ENCODE measurements at regions not wholly inside any gene's neighbourhood (a gene's known extent, or its start where the extent isn't known, plus 50 kb on each side); places are given as distances from the start of the nearest gene placed in this dataset.

- Mint-ChIP-seq H3K27me3 (ENCODE audit: insufficient read depth, unreplicated experiment) (peaks cover 55% of the 10 kb centered on the region), H3K4me1 (ENCODE audit: insufficient read depth, unreplicated experiment) (no peaks in the 10 kb centered on the region), H3K9me3 (ENCODE audit: unreplicated experiment) (peaks cover 6% of the 10 kb centered on the region), H3K27ac (ENCODE audit: low read depth, unreplicated experiment) (no peak overlapping the region), H3K36me3 (ENCODE audit: insufficient read depth, unreplicated experiment) (no peaks in the 10 kb centered on the region), H3K4me3 (ENCODE audit: unreplicated experiment) (no peak overlapping the region)
- POLR2A ChIA-PET: no interaction called here
- DNase-seq (ENCODE audit: unreplicated experiment): no peak
- TF ChIP-seq, protein P1, sequence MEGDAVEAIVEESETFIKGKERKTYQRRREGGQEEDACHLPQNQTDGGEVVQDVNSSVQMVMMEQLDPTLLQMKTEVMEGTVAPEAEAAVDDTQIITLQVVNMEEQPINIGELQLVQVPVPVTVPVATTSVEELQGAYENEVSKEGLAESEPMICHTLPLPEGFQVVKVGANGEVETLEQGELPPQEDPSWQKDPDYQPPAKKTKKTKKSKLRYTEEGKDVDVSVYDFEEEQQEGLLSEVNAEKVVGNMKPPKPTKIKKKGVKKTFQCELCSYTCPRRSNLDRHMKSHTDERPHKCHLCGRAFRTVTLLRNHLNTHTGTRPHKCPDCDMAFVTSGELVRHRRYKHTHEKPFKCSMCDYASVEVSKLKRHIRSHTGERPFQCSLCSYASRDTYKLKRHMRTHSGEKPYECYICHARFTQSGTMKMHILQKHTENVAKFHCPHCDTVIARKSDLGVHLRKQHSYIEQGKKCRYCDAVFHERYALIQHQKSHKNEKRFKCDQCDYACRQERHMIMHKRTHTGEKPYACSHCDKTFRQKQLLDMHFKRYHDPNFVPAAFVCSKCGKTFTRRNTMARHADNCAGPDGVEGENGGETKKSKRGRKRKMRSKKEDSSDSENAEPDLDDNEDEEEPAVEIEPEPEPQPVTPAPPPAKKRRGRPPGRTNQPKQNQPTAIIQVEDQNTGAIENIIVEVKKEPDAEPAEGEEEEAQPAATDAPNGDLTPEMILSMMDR (IDR thresholded peaks at IDR 0.05; ENCODE audit: unreplicated experiment): no peak
- CTCF ChIA-PET: no interaction called here
- intact Hi-C loops (cut with micrococcal nuclease): no loop called here
- BruUV-seq (replicated peaks): no TSS peak
Observed at GRCh38 chr15:29430124-29430523, 160.5 kb upstream of the NSMCE3 start.

GRCh38 chr15:29429584-29429983 is 160.0 kb upstream of the NSMCE3 start:
- no peak for DNase-seq (ENCODE audit: unreplicated experiment)
- Mint-ChIP-seq H3K27me3 (ENCODE audit: insufficient read depth, unreplicated experiment) (peaks cover 50% of the 10 kb centered on the region), H3K9me3 (ENCODE audit: unreplicated experiment) (peaks cover 8% of the 10 kb centered on the region), H3K4me3 (ENCODE audit: unreplicated experiment) (no peak overlapping the region), H3K4me1 (ENCODE audit: insufficient read depth, unreplicated experiment) (no peaks in the 10 kb centered on the region), H3K36me3 (ENCODE audit: insufficient read depth, unreplicated experiment) (no peaks in the 10 kb centered on the region), H3K27ac (ENCODE audit: low read depth, unreplicated experiment) (no peak overlapping the region)
- intact Hi-C loops (cut with micrococcal nuclease): no loop called here
- no TSS peak for BruUV-seq (replicated peaks)
- ChIA-PET CTCF (interaction anchor here (0.6 kb wide), 1 partner anchor 17 kb away, joined by 3 read pairs; no protein-coding TSS in a partner anchor), POLR2A (interaction anchor here (0.6 kb wide), 1 partner anchor 9 kb away, joined by 4 read pairs; no protein-coding TSS in a partner anchor)
- TF ChIP-seq, protein P1 (IDR thresholded peaks at IDR 0.05; ENCODE audit: unreplicated experiment): no peak

- H3K36me3 Mint-ChIP-seq (ENCODE audit: insufficient read depth, unreplicated experiment): no peaks in the 10 kb centered on the region
- no peaks in the 10 kb centered on the region for H3K4me1 Mint-ChIP-seq (ENCODE audit: insufficient read depth, unreplicated experiment)
- TF ChIP-seq, protein P1 (IDR thresholded peaks at IDR 0.05; ENCODE audit: unreplicated experiment): no peak
- no TSS peak for BruUV-seq (replicated peaks)
- peaks cover 13% of the 10 kb centered on the region for H3K9me3 Mint-ChIP-seq (ENCODE audit: unreplicated experiment)
- CTCF ChIA-PET: interaction anchor here (0.6 kb wide), 1 partner anchor 17 kb away, joined by 3 read pairs; no protein-coding TSS in a partner anchor
- no peak for DNase-seq (ENCODE audit: unreplicated experiment)
- H3K27me3 Mint-ChIP-seq (ENCODE audit: insufficient read depth, unreplicated experiment): peaks cover 45% of the 10 kb centered on the region
- no peak overlapping the region for H3K27ac Mint-ChIP-seq (ENCODE audit: low read depth, unreplicated experiment)
- no peak overlapping the region for H3K4me3 Mint-ChIP-seq (ENCODE audit: unreplicated experiment)
- POLR2A ChIA-PET: interaction anchor here (0.6 kb wide), 1 partner anchor 9 kb away, joined by 4 read pairs; no protein-coding TSS in a partner anchor
- intact Hi-C loops (cut with micrococcal nuclease): no loop called here
Observed at GRCh38 chr15:29428925-29429573, 159.4 kb upstream of the NSMCE3 start.

DNA sequence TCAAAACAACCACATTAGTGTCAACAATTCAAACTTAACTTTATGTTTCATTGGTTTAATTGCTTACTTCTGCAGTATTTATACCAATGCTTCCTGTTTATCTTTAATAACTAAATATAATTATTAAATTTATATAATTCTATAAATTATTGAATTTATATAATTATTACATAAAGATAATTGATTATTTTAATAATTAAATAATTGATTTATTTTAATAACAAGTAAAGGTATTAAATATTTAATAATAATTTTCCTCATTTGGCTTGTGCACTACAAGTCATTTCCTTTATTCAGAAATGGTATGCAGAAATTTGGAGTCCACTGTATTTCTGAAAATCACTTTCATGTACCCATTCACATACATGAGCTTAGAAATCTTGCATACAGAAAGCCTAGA is 156.2 kb upstream of the NSMCE3 start:
- Mint-ChIP-seq H3K4me3 (ENCODE audit: unreplicated experiment) (no peak overlapping the region), H3K9me3 (ENCODE audit: unreplicated experiment) (peaks cover 21% of the 10 kb centered on the region), H3K27ac (ENCODE audit: low read depth, unreplicated experiment) (no peak overlapping the region), H3K4me1 (ENCODE audit: insufficient read depth, unreplicated experiment) (no peaks in the 10 kb centered on the region), H3K36me3 (ENCODE audit: insufficient read depth, unreplicated experiment) (no peaks in the 10 kb centered on the region), H3K27me3 (ENCODE audit: insufficient read depth, unreplicated experiment) (peaks cover 23% of the 10 kb centered on the region)
- POLR2A ChIA-PET: no interaction called here
- DNase-seq (ENCODE audit: unreplicated experiment): no peak
- CTCF ChIA-PET: no interaction called here
- no TSS peak for BruUV-seq (replicated peaks)
- TF ChIP-seq, protein P1 (IDR thresholded peaks at IDR 0.05; ENCODE audit: unreplicated experiment): no peak
- intact Hi-C loops (cut with micrococcal nuclease): no loop called here
